GM08714 (cell line): ENCODE measurements at regions not wholly inside any gene's neighbourhood (a gene's known extent, or its start where the extent isn't known, plus 50 kb on each side); places are given as distances from the start of the nearest gene placed in this dataset.

Experiments used
- H3K4me3 ChIP-seq: fragments of 200-500 bp; sonication (Bioruptor generic); 2 replicates; pipeline ENCODE4 v1.5.1; 2014; ENCODE audit warnings: mild to moderate bottlenecking, low read length, inconsistent platforms
- ZNF274 ChIP-seq: IDR thresholded peaks from 2 replicates; pipeline ENCODE4 v1.6.1; 2012; ENCODE audit warnings: mild to moderate bottlenecking, low read depth, low read length

- H3K4me3 ChIP-seq, result no peak overlapping the region
- no peak for TF ChIP-seq ZNF274
These were observed 154.2 kb downstream of the TM9SF2 start for GRCh38 chr13:99655351-99656091.

GRCh38 chr13:99654076-99654475 lies 152.8 kb downstream of the TM9SF2 start:
- H3K4me3 ChIP-seq, result no peak overlapping the region
- TF ChIP-seq ZNF274, result no peak

DNA sequence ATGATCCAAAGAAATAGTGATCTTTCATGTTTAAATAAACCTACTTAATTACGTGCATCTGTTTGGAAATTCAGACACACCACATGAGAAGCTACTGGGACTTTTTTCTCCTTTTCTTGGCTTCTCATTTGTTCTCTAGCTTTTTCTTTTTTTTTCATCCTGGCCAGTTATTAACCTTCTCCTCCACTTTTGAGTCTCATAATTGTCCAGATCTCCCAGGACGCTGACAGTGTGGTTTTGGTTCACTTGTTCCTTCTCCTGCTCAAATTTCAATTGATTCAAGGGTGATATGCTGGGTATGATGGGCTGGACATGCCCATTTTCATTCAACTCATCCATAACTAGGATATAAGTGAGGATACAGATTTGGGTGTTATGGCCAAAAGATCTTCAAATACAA lies 152.3 kb downstream of the TM9SF2 start:
- no peak overlapping the region for H3K4me3 ChIP-seq
- no peak for TF ChIP-seq ZNF274

GRCh38 chr13:99652901-99653300 lies 151.6 kb downstream of the TM9SF2 start:
- H3K4me3 ChIP-seq, result no peak overlapping the region
- TF ChIP-seq ZNF274, result no peak

GRCh38 chr13:99652141-99652540 lies 150.9 kb downstream of the TM9SF2 start:
- TF ChIP-seq ZNF274, result no peak
- no peak overlapping the region for H3K4me3 ChIP-seq

DNA sequence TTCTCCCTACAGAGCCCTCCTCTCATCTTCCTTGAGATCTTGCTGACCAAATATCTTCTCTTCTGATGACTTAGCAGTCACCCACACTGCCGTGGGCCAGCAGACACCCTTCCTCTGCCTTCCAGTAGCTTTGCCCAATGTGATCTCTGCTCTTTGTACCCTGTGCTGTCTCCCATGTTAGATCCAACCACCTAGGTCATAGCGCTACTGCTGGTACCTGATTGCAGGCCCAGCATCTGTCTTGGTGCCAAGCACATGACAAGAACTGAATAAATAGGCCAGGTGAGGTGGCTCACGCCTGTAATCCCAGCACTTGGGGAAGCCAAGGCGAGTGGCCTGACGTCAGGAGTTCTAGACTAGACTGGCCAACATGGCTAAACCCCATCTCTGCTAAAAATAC lies 149.7 kb downstream of the TM9SF2 start:
- H3K4me3 ChIP-seq, result no peak overlapping the region
- no peak for TF ChIP-seq ZNF274

GRCh38 chr13:99650410-99650809 lies 149.1 kb downstream of the TM9SF2 start:
- no peak overlapping the region for H3K4me3 ChIP-seq
- TF ChIP-seq ZNF274, result no peak

- no peak overlapping the region for H3K4me3 ChIP-seq
- TF ChIP-seq ZNF274, result no peak
These were observed 147.7 kb downstream of the TM9SF2 start for GRCh38 chr13:99648927-99649326.

GRCh38 chr13:99648066-99648665 lies 146.9 kb downstream of the TM9SF2 start:
- TF ChIP-seq ZNF274, result no peak
- no peak overlapping the region for H3K4me3 ChIP-seq

DNA sequence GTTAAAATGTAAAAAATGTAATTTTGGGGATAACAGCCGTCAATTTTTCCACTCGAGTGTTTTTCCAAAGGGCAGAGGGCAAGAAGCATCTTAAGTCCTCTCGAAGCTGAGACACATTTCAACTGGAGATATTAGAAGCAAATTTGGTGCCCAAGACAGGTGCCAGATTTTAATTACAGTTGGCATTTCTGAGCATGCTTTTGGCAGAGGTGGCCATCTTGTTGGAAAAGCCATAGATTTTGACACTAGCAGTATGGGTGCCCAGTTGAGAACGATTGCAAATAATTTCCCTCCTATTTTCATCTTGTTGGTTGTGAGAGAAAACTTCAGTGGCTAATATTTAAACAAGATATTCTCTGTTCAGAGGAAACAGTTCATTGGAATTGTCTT lies 146.3 kb downstream of the TM9SF2 start:
- H3K4me3 ChIP-seq, result no peak overlapping the region
- TF ChIP-seq ZNF274, result no peak

GRCh38 chr13:99646866-99647595 lies 145.8 kb downstream of the TM9SF2 start:
- TF ChIP-seq ZNF274, result no peak
- no peak overlapping the region for H3K4me3 ChIP-seq

DNA sequence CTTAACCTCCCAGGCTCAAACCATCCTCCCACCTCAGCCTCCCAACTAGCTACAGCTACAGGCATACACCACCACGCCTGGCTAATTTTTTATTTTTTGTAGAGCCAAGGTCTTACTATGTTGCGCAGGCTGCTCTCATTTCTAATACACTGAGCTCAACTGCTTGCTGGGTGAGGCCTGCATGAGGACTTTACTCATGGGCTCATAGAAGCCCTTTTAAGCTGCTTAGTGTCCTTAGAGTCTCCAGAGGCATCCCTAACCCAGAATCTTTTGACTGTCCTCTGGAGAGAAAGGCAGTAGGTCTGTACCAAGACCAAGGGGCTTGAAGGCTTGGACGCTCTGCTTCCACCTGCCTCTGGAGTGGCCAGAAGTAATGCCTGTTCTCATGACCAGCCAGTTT lies 141.6 kb downstream of the TM9SF2 start:
- TF ChIP-seq ZNF274, result no peak

DNA sequence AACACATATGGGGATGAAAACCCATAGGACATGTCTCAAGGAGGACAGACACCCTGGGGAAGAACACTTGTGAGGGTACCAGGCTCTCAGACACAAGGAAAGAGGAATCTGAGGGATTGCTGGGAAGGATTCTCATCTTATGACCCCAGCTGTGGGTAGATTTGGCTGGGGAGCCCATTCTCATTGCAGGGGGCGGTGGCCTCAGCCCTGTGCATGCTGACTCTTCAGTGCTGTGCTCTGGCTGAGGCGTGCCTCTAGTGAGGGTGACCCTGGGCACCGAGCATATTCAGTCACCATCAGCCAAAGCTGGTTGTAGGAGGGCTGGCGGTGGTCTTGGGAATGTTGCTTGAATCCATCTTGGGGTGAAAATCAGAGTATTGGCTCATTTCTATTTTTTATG lies 140.7 kb downstream of the TM9SF2 start:
- H3K4me3 ChIP-seq, result no peak overlapping the region
- no peak for TF ChIP-seq ZNF274

More for the DNA sequence above, 141.6 kb downstream of the TM9SF2 start:
- H3K4me3 ChIP-seq, result no peak overlapping the region

- H3K4me3 ChIP-seq, result no peak overlapping the region
- TF ChIP-seq ZNF274, result no peak
These were observed 139.0 kb downstream of the TM9SF2 start for GRCh38 chr13:99640260-99640659.

DNA sequence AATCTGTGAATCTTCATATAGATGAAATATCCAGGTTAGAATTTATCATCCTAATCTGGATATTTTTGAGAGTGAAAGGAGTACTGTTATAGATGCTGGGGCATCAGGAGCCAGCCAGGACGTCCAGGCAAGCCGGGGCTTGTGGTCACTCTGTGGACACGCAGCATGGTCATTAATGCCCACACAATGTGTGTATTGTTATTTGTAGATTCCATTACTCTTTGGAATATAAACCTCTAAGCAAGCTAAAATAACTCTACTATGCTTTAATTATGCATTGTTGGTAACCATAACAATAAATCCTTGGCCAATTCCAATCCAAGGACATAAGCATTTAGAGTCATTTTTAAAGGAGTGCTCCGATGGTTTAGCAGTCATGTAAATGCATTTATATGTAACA lies 137.9 kb downstream of the TM9SF2 start:
- TF ChIP-seq ZNF274, result no peak

GRCh38 chr13:99636728-99637353 lies 135.6 kb downstream of the TM9SF2 start:
- no peak overlapping the region for H3K4me3 ChIP-seq
- TF ChIP-seq ZNF274, result no peak

More for the DNA sequence above, 137.9 kb downstream of the TM9SF2 start:
- H3K4me3 ChIP-seq, result no peak overlapping the region
